Keratinocyte (primary cell): ENCODE measurements at regions not wholly inside any gene's neighbourhood (a gene's known extent, or its start where the extent isn't known, plus 50 kb on each side); places are given as distances from the start of the nearest gene placed in this dataset.

Source experiments
- DNase-seq: peaks from one replicate; pipeline ENCODE4 v3.0.0-alpha.2; 2011; ENCODE audit warnings: low read depth, missing footprints, low spot score
- FAIRE-seq: peaks from 2 replicates; lab custom pipeline; 2011; peaks lifted over from hg19 to GRCh38; lab: Jason Lieb, UNC
- H2AFZ ChIP-seq: 2 replicates; pipeline ENCODE4 v1.6.0; 2012; ENCODE audit warnings: low read length, control low read depth, inconsistent platforms; ENCODE audit not compliant: control insufficient read depth
- H3K27ac ChIP-seq: 2 replicates; pipeline ENCODE4 v1.5.1; 2011; ENCODE audit warnings: low read length; ENCODE audit not compliant: control insufficient read depth, insufficient read depth
- H3K27me3 ChIP-seq: 3 replicates; pipeline ENCODE4 v1.6.0; 2011; ENCODE audit warnings: low read length; ENCODE audit not compliant: control insufficient read depth, insufficient read depth; ENCODE audit errors: extremely low read depth
- H3K36me3 ChIP-seq, 2 experiments: 2 replicates in 1 of 2; 3 replicates in 1 of 2; pipeline ENCODE4 v1.5.1; 2011; ENCODE audit warnings: low read length in 2 of 2, mild to moderate bottlenecking in 1 of 2; ENCODE audit not compliant: control insufficient read depth in 2 of 2, insufficient read depth in 2 of 2; ENCODE audit errors: extremely low read depth in 1 of 2
- H3K4me1 ChIP-seq: 3 replicates; pipeline ENCODE4 v1.5.1; 2011; ENCODE audit warnings: low read length; ENCODE audit not compliant: control insufficient read depth, insufficient read depth; ENCODE audit errors: extremely low read depth
- H3K4me2 ChIP-seq: 3 replicates; pipeline ENCODE4 v1.6.0; 2011; ENCODE audit warnings: low read depth, low read length; ENCODE audit not compliant: control insufficient read depth, insufficient read depth; ENCODE audit errors: extremely low read depth
- H3K4me3 ChIP-seq, 3 experiments: fragments of 200-600 bp in 1 of 3; sonication (generic) in 1 of 3; 2 replicates in 2 of 3; 3 replicates in 1 of 3; pipeline ENCODE4 v1.5.1; 2011 to 2016; ENCODE audit warnings: low read length in 3 of 3, mild to moderate bottlenecking in 3 of 3, control low read depth in 2 of 3, inconsistent platforms in 1 of 3, low read depth in 1 of 3, mixed read lengths in 1 of 3, mixed run types in 1 of 3, moderate library complexity in 1 of 3; ENCODE audit not compliant: control insufficient read depth in 2 of 3, insufficient read depth in 2 of 3; ENCODE audit errors: extremely low read depth in 1 of 3
- H3K79me2 ChIP-seq: 2 replicates; pipeline ENCODE4 v1.6.0; 2012; ENCODE audit warnings: low read length; ENCODE audit not compliant: control insufficient read depth, insufficient read depth
- H3K9ac ChIP-seq: 3 replicates; pipeline ENCODE4 v1.6.0; 2011; ENCODE audit warnings: low read length; ENCODE audit not compliant: control insufficient read depth, insufficient read depth; ENCODE audit errors: extremely low read depth
- H3K9me1 ChIP-seq: 3 replicates; pipeline ENCODE4 v1.6.0; 2011; ENCODE audit warnings: low read length; ENCODE audit not compliant: control insufficient read depth, insufficient read depth; ENCODE audit errors: extremely low read depth
- H3K9me3 ChIP-seq: 2 replicates; pipeline ENCODE4 v1.5.1; 2012; ENCODE audit warnings: low read depth, low read length; ENCODE audit not compliant: control insufficient read depth
- H4K20me1 ChIP-seq: 3 replicates; pipeline ENCODE4 v1.6.0; 2011; ENCODE audit warnings: low read length; ENCODE audit not compliant: control insufficient read depth, insufficient read depth; ENCODE audit errors: extremely low read depth
- CTCF ChIP-seq, 3 experiments: IDR thresholded peaks in 1 of 3; conservative IDR thresholded peaks in 1 of 3; optimal IDR thresholded peaks in 1 of 3; 2 replicates in 2 of 3; 3 replicates in 1 of 3; pipeline versions ENCODE3 to v1.5.1; 2011; ENCODE audit warnings: low read length in 3 of 3, mild to moderate bottlenecking in 3 of 3, moderate library complexity in 2 of 3, control low read depth in 1 of 3, inconsistent platforms in 1 of 3; ENCODE audit not compliant: insufficient read depth in 2 of 3; ENCODE audit errors: extremely low read depth in 1 of 3
- EZH2 ChIP-seq: IDR thresholded peaks from one replicate; pipeline ENCODE4 v1.6.1; 2012; ENCODE audit warnings: inconsistent platforms, mild to moderate bottlenecking, low read length, moderate library complexity
- dilution Hi-C: fragments of 300-500 bp; cut with MboI; formaldehyde crosslinking; loops from one replicate; pipeline ENCODE4 v1.7.0; 2020; ENCODE audit warnings: low sequenced_read_pairs; ENCODE audit not compliant: extremely low pct_ligation_motif_present

GRCh38 chr11:43245466-43245865 lies 66.3 kb upstream of the API5 start:
- no peak overlapping the region for H3K27ac ChIP-seq
- H2AFZ ChIP-seq, result no peak overlapping the region
- no peaks in the 10 kb centered on the region for H3K36me3 ChIP-seq
- FAIRE-seq (no peak), DNase-seq (no peak)
- no peak overlapping the region for H3K4me3 ChIP-seq
- no peaks in the 10 kb centered on the region for H4K20me1 ChIP-seq
- H3K9me3 ChIP-seq, result no peaks in the 10 kb centered on the region
- no peaks in the 10 kb centered on the region for H3K9me1 ChIP-seq
- H3K27me3 ChIP-seq, result no peaks in the 10 kb centered on the region
- TF ChIP-seq CTCF (optimal IDR thresholded peaks at IDR 0.05 in 1 of 3, IDR thresholded peaks at IDR 0.05 in 1 of 3, conservative IDR thresholded peaks at IDR 0.05 in 1 of 3; ENCODE audit: extremely low read depth in 1 of 3, insufficient read depth in 2 of 3, low read length in 3 of 3), result no peak
- TF ChIP-seq EZH2, result no peak
- dilution Hi-C loops, result no loop called here
- H3K4me2 ChIP-seq, result no peak overlapping the region
- H3K4me1 ChIP-seq, result no peaks in the 10 kb centered on the region
- no peaks in the 10 kb centered on the region for H3K79me2 ChIP-seq
- H3K9ac ChIP-seq, result no peak overlapping the region

GRCh38 chr11:43250309-43250708 lies 61.5 kb upstream of the API5 start:
- no peak overlapping the region for H3K4me3 ChIP-seq

More at GRCh38 chr11:43250309-43250708, 61.5 kb upstream of the API5 start:
- Histone ChIP-seq H3K79me2 (no peaks in the 10 kb centered on the region), H3K4me2 (no peak overlapping the region), H3K27ac (no peak overlapping the region), H3K9ac (no peak overlapping the region), H3K4me1 (no peaks in the 10 kb centered on the region), H4K20me1 (no peaks in the 10 kb centered on the region), H2AFZ (no peak overlapping the region), H3K27me3 (no peaks in the 10 kb centered on the region), H3K9me3 (no peaks in the 10 kb centered on the region), H3K36me3 (no peaks in the 10 kb centered on the region), H3K9me1 (no peaks in the 10 kb centered on the region)
- FAIRE-seq (no peak), DNase-seq (no peak)
- dilution Hi-C loops, result no loop called here
- TF ChIP-seq CTCF (optimal IDR thresholded peaks at IDR 0.05 in 1 of 3, IDR thresholded peaks at IDR 0.05 in 1 of 3, conservative IDR thresholded peaks at IDR 0.05 in 1 of 3; ENCODE audit: extremely low read depth in 1 of 3, insufficient read depth in 2 of 3, low read length in 3 of 3), result no peak
- no peak for TF ChIP-seq EZH2
